ENCODE measurements at regions not wholly inside any gene's neighbourhood (a gene's known extent, or its start where the extent isn't known, plus 50 kb on each side); places are given as distances from the start of the nearest gene placed in this dataset.

- H3K79me2 ChIP-seq (ENCODE audit: control insufficient read depth, insufficient read depth, low read length): no peaks in the 10 kb centered on the region
- CTCF ChIA-PET: interaction anchor here (0.6 to 1.0 kb wide), 3 partner anchors 266 to 680 kb away, joined by 3 to 4 read pairs (median 4); no protein-coding TSS in a partner anchor
- POLR2A ChIA-PET: no interaction called here
- 13% methylated on average over 10 of the region's 13 CpGs for WGBS (ENCODE audit: insufficient coverage, insufficient replicate concordance, low lambda C conversion rate, missing lambda C conversion rate)
- no peaks in the 10 kb centered on the region for H4K20me1 ChIP-seq (ENCODE audit: control insufficient read depth, insufficient read depth)
- H3K4me2 ChIP-seq (ENCODE audit: control insufficient read depth, insufficient read depth): peak overlapping the region; percentile 28; the same call in 1 of the 2 replicates
- RAD21 ChIA-PET (ENCODE audit: unreplicated experiment): interaction anchor here (1.0 kb wide), 1 partner anchor 43 kb away, joined by 3 read pairs; no protein-coding TSS in a partner anchor
- no peaks in the 10 kb centered on the region; the same call in 2 of the 3 replicates for H3K9me3 ChIP-seq (replicated peaks; ENCODE audit: control insufficient read depth, insufficient read depth, low read length)
- intact Hi-C loops (cut with micrococcal nuclease; ENCODE audit: unreplicated experiment): no loop called here
- no peaks in the 10 kb centered on the region for H3K36me3 ChIP-seq (ENCODE audit: control insufficient read depth in 2 of 2, insufficient read depth in 2 of 2, low read length in 1 of 2)
- in situ Hi-C loops (cut with MboI): no loop called here
- DNase-seq (ENCODE audit: low read depth, low spot score) (peak; percentile 74), ATAC-seq (peak; percentile 98), FAIRE-seq (peak; percentile 65)
- peaks cover 12% of the 10 kb centered on the region for H3K4me1 ChIP-seq (ENCODE audit: control insufficient read depth, insufficient read depth, low read length)
- no peak overlapping the region for H3K9ac ChIP-seq (ENCODE audit: control insufficient read depth, insufficient read depth, low read length)
- H3K4me3 ChIP-seq: no peak overlapping the region
- H3K27ac ChIP-seq (ENCODE audit: control insufficient read depth, insufficient read depth): no peak overlapping the region
- SMC1A ChIA-PET (ENCODE audit: uncharacterized antibody, unreplicated experiment): interaction anchor here (0.7 to 1.2 kb wide), 3 partner anchors 43 to 130 kb away, joined by 3 to 6 read pairs (median 3); no protein-coding TSS in a partner anchor
- H3K27me3 ChIP-seq (replicated peaks in 1 of 2; ENCODE audit: control insufficient read depth in 2 of 2, insufficient read depth in 2 of 2, low read length in 1 of 2): no peaks in the 10 kb centered on the region; a peak in 1 of 4 replicates
- H2AFZ ChIP-seq (ENCODE audit: control insufficient read depth, low read depth, low read length): no peak overlapping the region
- no TSS peak for BruUV-seq (replicated peaks)
- TF ChIP-seq KAT2A (conservative IDR thresholded peaks at IDR 0.05; ENCODE audit: control insufficient read depth, low read depth, low read length) (no peak), BMI1 (IDR thresholded peaks at IDR 0.05; ENCODE audit: borderline replicate concordance) (no peak), GATAD2B (conservative IDR thresholded peaks at IDR 0.05; ENCODE audit: low read depth) (0 out of 2 replicates have a peak, but pooled peaks have one; percentile 29), RAD51 (IDR thresholded peaks at IDR 0.05) (no peak), FOXM1 (IDR thresholded peaks at IDR 0.05; ENCODE audit: low read depth, low read length) (no peak), STAT1 (conservative IDR thresholded peaks at IDR 0.05) (no peak), WRNIP1 (IDR thresholded peaks at IDR 0.05; ENCODE audit: borderline replicate concordance, low read depth, low read length) (no peak), MLLT1 (IDR thresholded peaks at IDR 0.05) (no peak), CBX3 (IDR thresholded peaks at IDR 0.05; ENCODE audit: borderline replicate concordance, low read depth) (no peak), ZNF384 (IDR thresholded peaks at IDR 0.05; ENCODE audit: borderline replicate concordance, low read depth, low read length) (peak; percentile 76), RB1 (IDR thresholded peaks at IDR 0.05; ENCODE audit: borderline replicate concordance) (no peak), TCF7 (IDR thresholded peaks at IDR 0.05; ENCODE audit: borderline replicate concordance) (no peak), SPI1 (IDR thresholded peaks at IDR 0.05; ENCODE audit: borderline replicate concordance, insufficient read depth, low read depth, low read length) (peak; percentile 65), RAD21 (IDR thresholded peaks at IDR 0.05; ENCODE audit: insufficient read depth, low read depth, low read length) (no peak), TBL1XR1 (IDR thresholded peaks at IDR 0.05; ENCODE audit: low read depth, low read length) (no peak), HCFC1 (IDR thresholded peaks at IDR 0.05; ENCODE audit: low read length) (no peak), RELA (IDR thresholded peaks at IDR 0.05; ENCODE audit: borderline replicate concordance, partially characterized antibody) (no peak), EGR1 (IDR thresholded peaks at IDR 0.05; ENCODE audit: borderline replicate concordance in 1 of 2, low read depth in 2 of 2, low read length in 2 of 2) (no peak), BCL3 (IDR thresholded peaks at IDR 0.05; ENCODE audit: borderline replicate concordance, insufficient read depth, low read depth, low read length, poor library complexity, severe bottlenecking) (no peak)
- TF ChIP-seq, protein P1, sequence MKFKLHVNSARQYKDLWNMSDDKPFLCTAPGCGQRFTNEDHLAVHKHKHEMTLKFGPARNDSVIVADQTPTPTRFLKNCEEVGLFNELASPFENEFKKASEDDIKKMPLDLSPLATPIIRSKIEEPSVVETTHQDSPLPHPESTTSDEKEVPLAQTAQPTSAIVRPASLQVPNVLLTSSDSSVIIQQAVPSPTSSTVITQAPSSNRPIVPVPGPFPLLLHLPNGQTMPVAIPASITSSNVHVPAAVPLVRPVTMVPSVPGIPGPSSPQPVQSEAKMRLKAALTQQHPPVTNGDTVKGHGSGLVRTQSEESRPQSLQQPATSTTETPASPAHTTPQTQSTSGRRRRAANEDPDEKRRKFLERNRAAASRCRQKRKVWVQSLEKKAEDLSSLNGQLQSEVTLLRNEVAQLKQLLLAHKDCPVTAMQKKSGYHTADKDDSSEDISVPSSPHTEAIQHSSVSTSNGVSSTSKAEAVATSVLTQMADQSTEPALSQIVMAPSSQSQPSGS (IDR thresholded peaks at IDR 0.05; ENCODE audit: low read length): peak; percentile 15; the same call in 1 of the 2 replicates
These were observed 264.3 kb downstream of the FOXO1 start for GRCh38 chr13:40401911-40402776.
